GM12865 (cell line): ENCODE measurements at regions not wholly inside any gene's neighbourhood (a gene's known extent, or its start where the extent isn't known, plus 50 kb on each side); places are given as distances from the start of the nearest gene placed in this dataset.
"Not testable (repeated sequence)": the region's sequence is repeated elsewhere in the genome, so short reads cannot be mapped to it uniquely, and the experiment has no call there.

Source experiments
- DNase-seq: peaks from one replicate; pipeline ENCODE4 v3.0.0; 2010; ENCODE audit warnings: low read depth
- H3K4me3 ChIP-seq: 2 replicates; pipeline ENCODE4 v1.5.1; 2011; ENCODE audit warnings: mild to moderate bottlenecking, low read depth, low read length, control low read depth
- TF ChIP-seq, protein P1 (sequence below): IDR thresholded peaks from 2 replicates; pipeline ENCODE4 v1.5.1; 2011; ENCODE audit warnings: low read length, control low read depth, low read depth, inconsistent platforms; ENCODE audit not compliant: insufficient read depth; ENCODE audit errors: missing control alignments

DNA sequence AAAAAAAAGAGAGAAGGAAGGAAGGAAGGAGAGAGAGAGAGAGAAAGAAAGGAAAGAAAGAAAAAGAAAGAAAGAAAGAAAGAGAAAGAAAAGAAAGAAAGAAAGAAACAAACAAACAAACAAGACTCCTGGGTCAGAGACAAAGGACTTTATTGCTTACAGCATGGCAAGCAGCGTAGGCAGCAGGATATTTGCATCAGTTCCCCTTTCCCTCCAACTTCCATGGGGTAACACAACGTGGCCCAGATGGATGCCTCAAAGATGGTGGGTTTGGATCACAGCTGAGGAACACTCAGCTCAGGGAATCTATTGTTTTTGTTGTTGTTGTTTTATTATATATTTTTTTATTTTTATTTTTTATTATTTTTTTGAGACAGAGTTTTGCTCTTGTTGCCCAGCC is 128.5 kb upstream of the VKORC1L1 start:
- DNase-seq = no peak
- H3K4me3 ChIP-seq = no peak overlapping the region
- TF ChIP-seq, protein P1, sequence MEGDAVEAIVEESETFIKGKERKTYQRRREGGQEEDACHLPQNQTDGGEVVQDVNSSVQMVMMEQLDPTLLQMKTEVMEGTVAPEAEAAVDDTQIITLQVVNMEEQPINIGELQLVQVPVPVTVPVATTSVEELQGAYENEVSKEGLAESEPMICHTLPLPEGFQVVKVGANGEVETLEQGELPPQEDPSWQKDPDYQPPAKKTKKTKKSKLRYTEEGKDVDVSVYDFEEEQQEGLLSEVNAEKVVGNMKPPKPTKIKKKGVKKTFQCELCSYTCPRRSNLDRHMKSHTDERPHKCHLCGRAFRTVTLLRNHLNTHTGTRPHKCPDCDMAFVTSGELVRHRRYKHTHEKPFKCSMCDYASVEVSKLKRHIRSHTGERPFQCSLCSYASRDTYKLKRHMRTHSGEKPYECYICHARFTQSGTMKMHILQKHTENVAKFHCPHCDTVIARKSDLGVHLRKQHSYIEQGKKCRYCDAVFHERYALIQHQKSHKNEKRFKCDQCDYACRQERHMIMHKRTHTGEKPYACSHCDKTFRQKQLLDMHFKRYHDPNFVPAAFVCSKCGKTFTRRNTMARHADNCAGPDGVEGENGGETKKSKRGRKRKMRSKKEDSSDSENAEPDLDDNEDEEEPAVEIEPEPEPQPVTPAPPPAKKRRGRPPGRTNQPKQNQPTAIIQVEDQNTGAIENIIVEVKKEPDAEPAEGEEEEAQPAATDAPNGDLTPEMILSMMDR = no peak

DNA sequence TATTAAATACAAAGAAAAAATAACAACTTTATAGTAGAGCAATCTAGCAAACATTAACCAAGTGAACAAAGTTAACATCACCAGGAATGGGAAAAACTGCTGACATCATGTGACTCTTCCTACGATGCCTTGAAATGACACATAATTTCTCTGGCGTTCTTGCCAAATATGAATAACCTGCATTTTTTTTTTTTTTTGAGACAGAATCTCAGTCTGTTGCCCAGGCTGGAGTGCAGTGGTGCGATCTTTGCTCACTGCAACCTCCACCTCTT is 126.5 kb upstream of the VKORC1L1 start:
- no peak for DNase-seq
- no peak overlapping the region for H3K4me3 ChIP-seq
- TF ChIP-seq, protein P1 = no peak

- TF ChIP-seq, protein P1 = no peak
- DNase-seq = no peak
- no peak overlapping the region for H3K4me3 ChIP-seq
Observed at GRCh38 chr7:65749039-65749438, 123.8 kb upstream of the VKORC1L1 start.

DNA sequence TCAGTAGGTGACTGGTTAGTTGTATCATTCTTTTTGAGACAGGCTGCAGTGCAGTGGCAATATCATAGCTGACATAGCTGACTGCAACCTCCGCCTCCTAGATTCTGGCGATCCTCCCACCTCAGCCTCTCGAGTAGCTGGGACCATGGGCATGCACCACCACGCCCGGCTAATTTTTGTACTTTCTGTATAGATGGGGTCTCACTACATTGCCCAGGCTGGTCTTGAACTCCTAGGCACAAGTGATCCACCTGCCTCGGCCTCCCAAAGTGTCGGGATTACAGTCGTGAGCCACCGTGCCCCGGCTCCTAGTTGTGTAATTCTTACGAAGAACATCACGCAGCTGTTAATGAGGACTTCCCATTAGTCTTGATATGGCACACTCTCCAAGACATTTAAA is 123.4 kb upstream of the VKORC1L1 start:
- H3K4me3 ChIP-seq = no peak overlapping the region; the same call in 1 of the 2 replicates
- TF ChIP-seq, protein P1 = no peak
- no peak for DNase-seq

DNA sequence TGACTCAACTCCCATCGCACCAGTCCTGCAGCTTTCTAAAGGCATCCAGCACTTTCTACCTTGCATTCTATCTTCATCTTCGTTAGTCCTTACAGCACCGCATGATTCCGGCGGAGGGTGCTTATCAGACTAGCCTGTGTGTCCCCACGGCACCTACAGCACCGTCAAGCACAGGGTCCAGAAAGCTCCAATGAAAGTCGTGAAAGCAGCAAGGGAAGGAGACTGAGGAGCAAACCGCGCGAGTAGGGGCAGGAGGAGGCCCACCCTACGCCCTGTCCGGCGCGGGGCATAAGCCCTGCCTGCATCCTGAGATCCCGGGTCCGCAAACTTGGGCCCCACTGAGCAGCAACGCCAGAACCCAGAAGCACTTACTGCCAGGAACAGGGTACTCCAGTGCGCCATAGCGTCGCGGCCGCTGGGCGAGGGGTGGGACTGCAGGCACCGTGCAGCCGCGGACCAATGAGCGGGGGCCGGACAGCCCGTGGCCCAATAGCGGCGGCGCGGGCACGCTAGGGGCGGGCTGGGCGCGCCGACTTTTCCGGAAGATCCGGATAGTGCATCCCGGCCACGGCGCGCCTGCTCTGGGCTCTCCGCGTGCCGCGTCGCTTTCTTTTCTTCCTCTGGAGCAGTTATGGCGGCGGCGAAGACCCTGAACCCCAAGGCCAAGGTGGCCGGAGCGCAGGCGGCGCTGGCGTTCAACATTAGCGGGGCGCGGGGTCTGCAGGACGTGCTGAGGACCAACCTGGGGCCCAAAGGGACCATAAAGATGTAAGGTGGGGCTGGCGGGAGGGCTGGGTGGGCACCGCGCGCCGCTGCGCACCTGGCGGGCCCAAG is 122.1 kb upstream of the VKORC1L1 start:
- DNase-seq = peak; percentile 95
- TF ChIP-seq, protein P1 = no peak
- H3K4me3 ChIP-seq = peak overlapping the region; percentile 100

DNA sequence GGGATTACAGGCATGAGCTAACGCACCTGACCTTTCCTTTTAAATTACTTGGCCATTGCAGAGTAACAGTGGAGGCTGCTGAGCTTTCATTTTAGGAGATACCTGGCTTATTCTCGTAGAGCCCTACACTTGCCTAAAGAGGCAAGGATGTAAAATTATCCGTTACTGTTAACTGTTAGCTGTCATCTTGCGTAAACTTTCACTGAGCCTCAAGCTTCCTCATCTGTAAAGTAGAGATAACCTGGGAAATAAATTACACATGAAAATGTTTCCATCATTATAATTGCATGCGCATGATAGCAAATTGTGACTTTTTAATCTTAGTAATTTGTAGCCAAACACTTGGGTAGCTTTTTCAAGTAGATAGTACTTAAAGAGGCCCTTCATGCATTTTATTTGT is 118.8 kb upstream of the VKORC1L1 start:
- not testable (repeated sequence) for H3K4me3 ChIP-seq, DNase-seq

- H3K4me3 ChIP-seq, DNase-seq: not testable (repeated sequence)
Observed at GRCh38 chr7:65758991-65759390, 113.9 kb upstream of the VKORC1L1 start.

GRCh38 chr7:65762712-65763111 is 110.2 kb upstream of the VKORC1L1 start:
- not testable (repeated sequence) for H3K4me3 ChIP-seq, DNase-seq

DNA sequence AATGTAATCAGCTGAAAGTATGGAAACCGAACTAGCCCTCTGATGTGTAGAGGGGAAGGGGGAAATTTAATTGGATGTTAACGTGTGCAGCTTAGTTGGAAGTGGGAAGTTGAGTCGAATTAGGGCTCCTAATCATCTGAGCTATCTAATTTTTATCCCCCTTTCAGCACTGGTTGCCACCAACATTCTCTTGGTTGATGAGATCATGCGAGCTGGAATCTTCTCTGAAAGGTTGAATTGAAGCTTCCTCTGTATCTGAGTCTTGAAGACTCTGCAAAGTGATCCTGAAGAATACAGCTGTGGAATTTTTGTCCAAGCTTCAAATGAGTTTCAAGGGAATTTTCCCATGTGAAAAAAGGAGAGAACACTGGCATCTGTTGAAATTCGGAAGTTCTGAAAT is 109.8 kb upstream of the VKORC1L1 start:
- not testable (repeated sequence) for DNase-seq, H3K4me3 ChIP-seq

- peak; percentile 94 for DNase-seq
- peak overlapping the region; percentile 88 for H3K4me3 ChIP-seq
Observed at GRCh38 chr7:65770473-65771225, 102.2 kb upstream of the VKORC1L1 start.

DNA sequence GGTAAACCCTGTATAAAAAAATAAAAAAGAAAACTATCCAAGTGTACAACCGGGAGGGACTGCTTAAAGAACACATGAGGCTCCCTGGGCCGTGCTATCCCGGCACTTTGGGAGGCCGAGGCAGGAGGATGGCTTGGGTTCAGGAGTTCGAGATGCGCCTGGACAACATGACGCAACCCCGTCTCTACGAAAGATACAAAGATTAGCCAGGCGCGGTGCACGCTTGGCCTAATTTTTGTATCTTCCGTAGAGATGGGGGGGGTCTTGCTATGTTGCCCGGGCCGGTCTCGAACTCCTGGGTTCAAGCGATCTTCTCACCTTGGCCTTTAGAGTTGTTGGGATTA is 101.7 kb upstream of the VKORC1L1 start:
- peak overlapping the region; percentile 88 for H3K4me3 ChIP-seq
- not testable (repeated sequence) for DNase-seq

GRCh38 chr7:65776677-65777076 is 96.2 kb upstream of the VKORC1L1 start:
- H3K4me3 ChIP-seq, DNase-seq: not testable (repeated sequence)

- not testable (repeated sequence) for H3K4me3 ChIP-seq, DNase-seq
Observed at GRCh38 chr7:65789943-65790342, 82.9 kb upstream of the VKORC1L1 start.
